Neural progenitor cell (in vitro differentiated cells): ENCODE measurements at regions not wholly inside any gene's neighbourhood (a gene's known extent, or its start where the extent isn't known, plus 50 kb on each side); places are given as distances from the start of the nearest gene placed in this dataset.

Experiments used
- DNase-seq: peaks from one replicate; pipeline ENCODE4 v3.0.0-alpha.2; 2016; ENCODE audit warnings: low spot score
- H2AFZ ChIP-seq: fragments of 200-600 bp; sonication (generic); replicated peaks from 2 replicates; pipeline ENCODE4 v1.6.1; 2016; ENCODE audit warnings: antibody characterized with exemption
- H3F3A ChIP-seq: fragments of 200-600 bp; sonication (generic); 2 replicates; pipeline ENCODE4 v1.6.1; 2016; ENCODE audit warnings: antibody characterized with exemption, low read depth
- H3K27ac ChIP-seq: fragments of 200-600 bp; sonication (generic); 2 replicates; pipeline ENCODE4 v1.5.1; 2016; ENCODE audit warnings: mild to moderate bottlenecking
- H3K27me3 ChIP-seq: fragments of 200-600 bp; sonication (generic); 2 replicates; pipeline ENCODE4 v1.6.1; 2016; ENCODE audit warnings: mild to moderate bottlenecking, moderate library complexity
- H3K36me3 ChIP-seq: fragments of 200-600 bp; sonication (generic); 2 replicates; pipeline ENCODE4 v1.5.1; 2016
- H3K4me1 ChIP-seq: fragments of 200-600 bp; sonication (generic); 2 replicates; pipeline ENCODE4 v1.6.1; 2016; ENCODE audit warnings: mixed run types
- H3K4me2 ChIP-seq: fragments of 200-600 bp; sonication (generic); 2 replicates; pipeline ENCODE4 v1.6.1; 2016
- H3K4me3 ChIP-seq: fragments of 200-600 bp; sonication (generic); 2 replicates; pipeline ENCODE4 v1.5.1; 2016
- H3K79me2 ChIP-seq: fragments of 200-600 bp; sonication (generic); 2 replicates; pipeline ENCODE4 v1.6.1; 2016; ENCODE audit warnings: low read depth
- H3K9ac ChIP-seq: fragments of 200-600 bp; sonication (generic); 2 replicates; pipeline ENCODE4 v1.6.1; 2016
- H3K9me3 ChIP-seq: fragments of 200-600 bp; sonication (generic); 2 replicates; pipeline ENCODE4 v1.5.1; 2016; ENCODE audit warnings: low read depth
- H4K20me1 ChIP-seq: fragments of 200-600 bp; sonication (generic); 2 replicates; pipeline ENCODE4 v1.6.1; 2016; ENCODE audit warnings: low read depth
- H3K27ac Mint-ChIP-seq: 3 replicates; pipeline ENCODE4 v1.8.0; 2021; ENCODE audit warnings: mixed read lengths
- H3K27me3 Mint-ChIP-seq: 2 replicates; pipeline ENCODE4 v1.8.0; 2022; ENCODE audit warnings: low read depth, mild to moderate bottlenecking, inconsistent platforms, moderate library complexity, mixed read lengths; ENCODE audit not compliant: insufficient read depth
- H3K36me3 Mint-ChIP-seq: 3 replicates; pipeline ENCODE4 v1.8.0; 2021; ENCODE audit warnings: mixed read lengths
- H3K4me1 Mint-ChIP-seq: 3 replicates; pipeline ENCODE4 v1.8.0; 2021; ENCODE audit warnings: mixed read lengths
- H3K4me3 Mint-ChIP-seq: 3 replicates; pipeline ENCODE4 v1.8.0; 2021; ENCODE audit warnings: mild to moderate bottlenecking, moderate library complexity, mixed read lengths
- H3K9me3 Mint-ChIP-seq: 3 replicates; pipeline ENCODE4 v1.8.0; 2020; ENCODE audit warnings: mixed read lengths
- CTCF ChIP-seq: fragments of 200-600 bp; sonication (generic); IDR thresholded peaks from 2 replicates; pipeline ENCODE4 v1.5.1; 2017; ENCODE audit warnings: antibody characterized with exemption, mild to moderate bottlenecking
- EZH2 ChIP-seq: fragments of 200-600 bp; sonication (generic); IDR thresholded peaks from 2 replicates; pipeline ENCODE4 v1.6.1; 2017; ENCODE audit warnings: antibody characterized with exemption, mild to moderate bottlenecking, moderate library complexity
- EZH2phosphoT487 ChIP-seq: fragments of 200-600 bp; sonication (generic); IDR thresholded peaks from 2 replicates; pipeline ENCODE4 v1.6.1; 2017; ENCODE audit warnings: antibody characterized with exemption

DNA sequence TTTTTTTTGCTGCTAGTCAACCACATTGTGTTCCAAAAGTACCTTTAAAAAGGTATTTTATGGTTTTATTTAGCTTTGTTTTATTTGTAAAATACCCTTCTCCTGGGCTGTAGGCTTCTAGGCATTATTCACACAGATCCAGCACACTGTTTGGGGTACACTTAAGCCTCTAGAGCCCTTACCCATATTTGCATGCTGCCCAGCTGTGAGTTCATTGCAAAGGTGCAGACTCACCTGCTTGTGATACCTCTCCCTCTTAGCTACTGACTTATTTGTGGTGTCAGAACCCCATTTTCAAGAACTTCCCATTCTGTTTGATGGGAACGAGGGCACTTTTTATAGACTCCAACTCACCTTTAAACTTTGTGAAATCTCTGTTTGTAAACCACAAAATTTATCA lies 69.8 kb downstream of the RIN2 start:
- Histone ChIP-seq H2AFZ (no peak overlapping the region), H4K20me1 (no peaks in the 10 kb centered on the region), H3K9ac (no peak overlapping the region), H3K36me3 (no peaks in the 10 kb centered on the region), H3K4me3 (no peak overlapping the region), H3K27me3 (no peaks in the 10 kb centered on the region), H3K9me3 (no peaks in the 10 kb centered on the region), H3K4me1 (peaks cover 7% of the 10 kb centered on the region), H3K79me2 (no peaks in the 10 kb centered on the region), H3F3A (no peaks in the 10 kb centered on the region), H3K27ac (no peak overlapping the region), H3K4me2 (no peak overlapping the region)
- Mint-ChIP-seq H3K9me3 (no peaks in the 10 kb centered on the region), H3K27ac (no peak overlapping the region), H3K4me3 (no peak overlapping the region), H3K4me1 (peaks cover 6% of the 10 kb centered on the region), H3K27me3 (peaks cover 5% of the 10 kb centered on the region), H3K36me3 (peaks cover 16% of the 10 kb centered on the region)
- no peak for TF ChIP-seq EZH2phosphoT487
- no peak for TF ChIP-seq EZH2
- no peak for TF ChIP-seq CTCF
- no peak for DNase-seq

GRCh38 chr20:19828232-19828631 lies 70.2 kb downstream of the RIN2 start:
- H3F3A ChIP-seq: no peaks in the 10 kb centered on the region
- peaks cover 7% of the 10 kb centered on the region for H3K4me1 ChIP-seq
- H3K79me2 ChIP-seq: no peaks in the 10 kb centered on the region
- H3K9me3 ChIP-seq: no peaks in the 10 kb centered on the region
- H3K4me2 ChIP-seq: no peak overlapping the region
- peaks cover 5% of the 10 kb centered on the region for H3K27me3 Mint-ChIP-seq
- no peak overlapping the region for H3K27ac ChIP-seq
- DNase-seq: no peak
- no peaks in the 10 kb centered on the region for H3K36me3 ChIP-seq
- H4K20me1 ChIP-seq: no peaks in the 10 kb centered on the region
- no peak overlapping the region for H2AFZ ChIP-seq
- H3K9ac ChIP-seq: no peak overlapping the region
- peaks cover 9% of the 10 kb centered on the region for H3K4me1 Mint-ChIP-seq
- no peak overlapping the region for H3K4me3 ChIP-seq
- no peaks in the 10 kb centered on the region for H3K9me3 Mint-ChIP-seq
- H3K4me3 Mint-ChIP-seq: no peak overlapping the region
- no peak overlapping the region for H3K27ac Mint-ChIP-seq
- no peaks in the 10 kb centered on the region for H3K27me3 ChIP-seq
- no peak for TF ChIP-seq EZH2phosphoT487
- no peak for TF ChIP-seq EZH2
- TF ChIP-seq CTCF: no peak
- peaks cover 19% of the 10 kb centered on the region for H3K36me3 Mint-ChIP-seq

GRCh38 chr20:19830211-19830785 lies 72.2 kb downstream of the RIN2 start:
- H3K4me3 Mint-ChIP-seq: no peak overlapping the region
- H3K36me3 Mint-ChIP-seq: peaks cover 10% of the 10 kb centered on the region
- no peaks in the 10 kb centered on the region for H3K9me3 ChIP-seq
- no peaks in the 10 kb centered on the region for H3F3A ChIP-seq
- no peaks in the 10 kb centered on the region for H3K9me3 Mint-ChIP-seq
- H3K9ac ChIP-seq: no peak overlapping the region
- H3K4me2 ChIP-seq: no peak overlapping the region
- H3K4me1 Mint-ChIP-seq: peaks cover 12% of the 10 kb centered on the region
- H3K79me2 ChIP-seq: no peaks in the 10 kb centered on the region
- H3K27ac ChIP-seq: no peak overlapping the region
- H4K20me1 ChIP-seq: no peaks in the 10 kb centered on the region
- TF ChIP-seq CTCF: no peak
- TF ChIP-seq EZH2: no peak
- no peak for TF ChIP-seq EZH2phosphoT487
- H3K27me3 ChIP-seq: no peaks in the 10 kb centered on the region
- H3K4me3 ChIP-seq: no peak overlapping the region
- no peak for DNase-seq
- no peaks in the 10 kb centered on the region for H3K36me3 ChIP-seq
- peaks cover 5% of the 10 kb centered on the region for H3K27me3 Mint-ChIP-seq
- H2AFZ ChIP-seq: no peak overlapping the region
- no peak overlapping the region for H3K27ac Mint-ChIP-seq
- peaks cover 7% of the 10 kb centered on the region for H3K4me1 ChIP-seq
